Suppressor macrophage (primary cell): ENCODE measurements at regions not wholly inside any gene's neighbourhood (a gene's known extent, or its start where the extent isn't known, plus 50 kb on each side); places are given as distances from the start of the nearest gene placed in this dataset.
A peak's percentile ranks its signal among the peaks of the same experiment; 100 is the strongest.

ENCODE experiments used
- DNase-seq, 4 experiments: peaks; one replicate each; pipeline ENCODE4 v3.0.0-alpha.2; 2020 to 2022

- no peak for DNase-seq
These were observed 142.8 kb downstream of the CD8B2 start for GRCh38 chr2:106629981-106630380.

- DNase-seq: no peak
These were observed 144.1 kb downstream of the CD8B2 start for GRCh38 chr2:106631281-106631680.

- DNase-seq: peak in 1 of 4 experiments; percentile 5
These were observed 150.9 kb downstream of the CD8B2 start for GRCh38 chr2:106638043-106638442.

- DNase-seq: peak in 1 of 4 experiments; percentile 1
These were observed 151.4 kb downstream of the CD8B2 start for GRCh38 chr2:106638580-106638979.

- no peak for DNase-seq
These were observed 155.5 kb downstream of the CD8B2 start for GRCh38 chr2:106642679-106643078.

GRCh38 chr2:106644623-106645022 is 157.5 kb downstream of the CD8B2 start:
- DNase-seq: no peak

GRCh38 chr2:106646605-106647004 is 159.4 kb downstream of the CD8B2 start:
- DNase-seq: no peak

- no peak for DNase-seq
These were observed 162.1 kb downstream of the CD8B2 start for GRCh38 chr2:106649306-106649705.

GRCh38 chr2:106653465-106653864 is 166.3 kb downstream of the CD8B2 start:
- DNase-seq: no peak

- no peak for DNase-seq
These were observed 171.5 kb downstream of the CD8B2 start for GRCh38 chr2:106658616-106659015.

- peak; percentile 3 to 47 (median 28) for DNase-seq
These were observed 177.5 kb downstream of the CD8B2 start for GRCh38 chr2:106664669-106665068.

- no peak for DNase-seq
These were observed 180.4 kb downstream of the CD8B2 start for GRCh38 chr2:106667478-106668070.

- DNase-seq: no peak
These were observed 198.2 kb downstream of the CD8B2 start for GRCh38 chr2:106685180-106685897.

- no peak for DNase-seq
These were observed 199.2 kb downstream of the ST6GAL2 start for GRCh38 chr2:106686814-106687213.

GRCh38 chr2:106694964-106695470 is 190.9 kb downstream of the ST6GAL2 start:
- DNase-seq: no peak

GRCh38 chr2:106695919-106696318 is 190.0 kb downstream of the ST6GAL2 start:
- no peak for DNase-seq

GRCh38 chr2:106700616-106701015 is 185.4 kb downstream of the ST6GAL2 start:
- DNase-seq: no peak

GRCh38 chr2:106701203-106702022 is 184.6 kb downstream of the ST6GAL2 start:
- no peak for DNase-seq

GRCh38 chr2:106703161-106703560 is 182.8 kb downstream of the ST6GAL2 start:
- DNase-seq: no peak

- DNase-seq: no peak
These were observed 181.2 kb downstream of the ST6GAL2 start for GRCh38 chr2:106704798-106705197.

- no peak for DNase-seq
These were observed 180.1 kb downstream of the ST6GAL2 start for GRCh38 chr2:106705877-106706276.

- no peak for DNase-seq
These were observed 179.7 kb downstream of the ST6GAL2 start for GRCh38 chr2:106706283-106706682.

- DNase-seq: no peak
These were observed 177.8 kb downstream of the ST6GAL2 start for GRCh38 chr2:106708209-106708608.
